ENCODE measurements at regions not wholly inside any gene's neighbourhood (a gene's known extent, or its start where the extent isn't known, plus 50 kb on each side); places are given as distances from the start of the nearest gene placed in this dataset.
"Not testable (repeated sequence)": the region's sequence is repeated elsewhere in the genome, so short reads cannot be mapped to it uniquely, and the experiment has no call there.

GRCh38 chr6:3621411-3621810 is 130.1 kb downstream of the PXDC1 start:
- in situ Hi-C loops (cut with HindIII; ENCODE audit: low pct_unique_long_range_greater_than_20kb, low sequenced_read_pairs), result no loop called here
- TF ChIP-seq JUND (IDR thresholded peaks at IDR 0.05; ENCODE audit: low read depth), result no peak
- no peak for DNase-seq (ENCODE audit: low read depth in 1 of 2, low spot score in 1 of 2)

GRCh38 chr6:3620937-3621336 is 130.6 kb downstream of the PXDC1 start:
- in situ Hi-C loops (cut with HindIII; ENCODE audit: low pct_unique_long_range_greater_than_20kb, low sequenced_read_pairs), result no loop called here
- DNase-seq (ENCODE audit: low read depth in 1 of 2, low spot score in 1 of 2), result no peak
- TF ChIP-seq JUND (IDR thresholded peaks at IDR 0.05; ENCODE audit: low read depth), result no peak

GRCh38 chr6:3620389-3620788 is 131.1 kb downstream of the PXDC1 start:
- in situ Hi-C loops (cut with HindIII; ENCODE audit: low pct_unique_long_range_greater_than_20kb, low sequenced_read_pairs), result no loop called here
- no peak for TF ChIP-seq JUND (IDR thresholded peaks at IDR 0.05; ENCODE audit: low read depth)
- no peak for DNase-seq (ENCODE audit: low read depth in 1 of 2, low spot score in 1 of 2)

- no peak for DNase-seq (ENCODE audit: low read depth in 1 of 2, low spot score in 1 of 2)
- in situ Hi-C loops (cut with HindIII; ENCODE audit: low pct_unique_long_range_greater_than_20kb, low sequenced_read_pairs), result no loop called here
- TF ChIP-seq JUND (IDR thresholded peaks at IDR 0.05; ENCODE audit: low read depth), result no peak
Observed at GRCh38 chr6:3619800-3620199, 131.7 kb downstream of the PXDC1 start.

GRCh38 chr6:3619201-3619600 is 132.3 kb downstream of the PXDC1 start:
- in situ Hi-C loops (cut with HindIII; ENCODE audit: low pct_unique_long_range_greater_than_20kb, low sequenced_read_pairs), result no loop called here
- no peak for DNase-seq (ENCODE audit: low read depth in 1 of 2, low spot score in 1 of 2)
- TF ChIP-seq JUND (IDR thresholded peaks at IDR 0.05; ENCODE audit: low read depth), result no peak

GRCh38 chr6:3618642-3619041 is 132.9 kb downstream of the PXDC1 start:
- DNase-seq (ENCODE audit: low read depth in 1 of 2, low spot score in 1 of 2), result no peak
- in situ Hi-C loops (cut with HindIII; ENCODE audit: low pct_unique_long_range_greater_than_20kb, low sequenced_read_pairs), result no loop called here
- TF ChIP-seq JUND (IDR thresholded peaks at IDR 0.05; ENCODE audit: low read depth), result no peak

GRCh38 chr6:3617681-3618311 is 133.7 kb downstream of the PXDC1 start:
- in situ Hi-C loops (cut with HindIII; ENCODE audit: low pct_unique_long_range_greater_than_20kb, low sequenced_read_pairs), result no loop called here
- TF ChIP-seq JUND (IDR thresholded peaks at IDR 0.05; ENCODE audit: low read depth), result no peak
- no peak for DNase-seq (ENCODE audit: low read depth in 1 of 2, low spot score in 1 of 2)

GRCh38 chr6:3617192-3617631 is 134.3 kb downstream of the PXDC1 start:
- no peak for TF ChIP-seq JUND (IDR thresholded peaks at IDR 0.05; ENCODE audit: low read depth)
- in situ Hi-C loops (cut with HindIII; ENCODE audit: low pct_unique_long_range_greater_than_20kb, low sequenced_read_pairs), result no loop called here
- no peak for DNase-seq (ENCODE audit: low read depth in 1 of 2, low spot score in 1 of 2)

- no peak for DNase-seq (ENCODE audit: low read depth in 1 of 2, low spot score in 1 of 2)
- in situ Hi-C loops (cut with HindIII; ENCODE audit: low pct_unique_long_range_greater_than_20kb, low sequenced_read_pairs), result no loop called here
- no peak for TF ChIP-seq JUND (IDR thresholded peaks at IDR 0.05; ENCODE audit: low read depth)
Observed at GRCh38 chr6:3616565-3617176, 134.8 kb downstream of the PXDC1 start.

GRCh38 chr6:3615391-3616380 is 135.8 kb downstream of the PXDC1 start:
- no peak for DNase-seq (ENCODE audit: low read depth in 1 of 2, low spot score in 1 of 2)
- TF ChIP-seq JUND (IDR thresholded peaks at IDR 0.05; ENCODE audit: low read depth), result no peak
- in situ Hi-C loops (cut with HindIII; ENCODE audit: low pct_unique_long_range_greater_than_20kb, low sequenced_read_pairs), result no loop called here

GRCh38 chr6:3614918-3615317 is 136.6 kb downstream of the PXDC1 start:
- TF ChIP-seq JUND (IDR thresholded peaks at IDR 0.05; ENCODE audit: low read depth), result no peak
- in situ Hi-C loops (cut with HindIII; ENCODE audit: low pct_unique_long_range_greater_than_20kb, low sequenced_read_pairs), result no loop called here
- no peak for DNase-seq (ENCODE audit: low read depth in 1 of 2, low spot score in 1 of 2)

- in situ Hi-C loops (cut with HindIII; ENCODE audit: low pct_unique_long_range_greater_than_20kb, low sequenced_read_pairs), result not testable (repeated sequence)
Observed at GRCh38 chr6:3613565-3613964, 137.9 kb downstream of the PXDC1 start.

More at GRCh38 chr6:3613565-3613964, 137.9 kb downstream of the PXDC1 start:
- DNase-seq (ENCODE audit: low read depth in 1 of 2, low spot score in 1 of 2), result not testable (repeated sequence)

Data from T47D (cell line).